Astrocyte of the spinal cord (primary cell): ENCODE measurements at regions not wholly inside any gene's neighbourhood (a gene's known extent, or its start where the extent isn't known, plus 50 kb on each side); places are given as distances from the start of the nearest gene placed in this dataset.
A peak's percentile ranks its signal among the peaks of the same experiment; 100 is the strongest.

ENCODE experiments used
- DNase-seq: peaks from one replicate; pipeline ENCODE4 v3.0.0; 2011; ENCODE audit warnings: low read depth, low spot score
- H3K4me3 ChIP-seq: 2 replicates; pipeline ENCODE4 v1.5.1; 2011; ENCODE audit warnings: low read depth, mild to moderate bottlenecking, low read length, moderate library complexity
- CTCF ChIP-seq: IDR thresholded peaks from 2 replicates; pipeline ENCODE4 v1.5.1; 2012; ENCODE audit warnings: low read depth, mild to moderate bottlenecking, low read length, inconsistent platforms
- in situ Hi-C: cut with HindIII; loops from 2 replicates; pipeline ENCODE4 v1.10.0; 2017; ENCODE audit warnings: low sequenced_read_pairs

DNA sequence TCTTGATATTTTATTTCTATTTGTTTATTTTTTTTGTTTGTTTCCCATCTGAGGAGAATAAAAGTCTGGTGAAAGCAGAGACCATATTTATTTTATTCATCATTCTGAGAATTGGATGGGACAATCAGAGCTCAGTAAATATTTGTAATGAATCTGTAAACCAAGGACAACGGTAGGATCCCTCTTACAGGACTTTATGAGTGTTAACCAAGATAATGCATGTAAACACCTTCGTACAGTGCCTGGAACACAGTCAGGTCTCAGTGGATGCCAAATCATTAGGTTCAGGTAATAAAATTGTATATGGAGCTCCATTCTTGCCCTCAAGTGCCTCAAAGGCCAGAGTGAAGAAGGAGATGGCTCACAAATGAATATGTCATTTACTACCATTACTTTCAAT lies 288.7 kb downstream of the PAX1 start:
- in situ Hi-C loops = no loop called here
- no peak for TF ChIP-seq CTCF
- no peak for DNase-seq

GRCh38 chr20:21982559-21982958 lies 277.1 kb downstream of the PAX1 start:
- TF ChIP-seq CTCF = no peak
- no peak overlapping the region for H3K4me3 ChIP-seq
- peak; percentile 4 for DNase-seq
- in situ Hi-C loops = no loop called here

More for the DNA sequence above, 288.7 kb downstream of the PAX1 start:
- no peak overlapping the region for H3K4me3 ChIP-seq

- H3K4me3 ChIP-seq = no peak overlapping the region
- in situ Hi-C loops = no loop called here
- peak; percentile 78 for DNase-seq
- TF ChIP-seq CTCF = no peak
These were observed 276.3 kb downstream of the PAX1 start for GRCh38 chr20:21981597-21982344.

DNA sequence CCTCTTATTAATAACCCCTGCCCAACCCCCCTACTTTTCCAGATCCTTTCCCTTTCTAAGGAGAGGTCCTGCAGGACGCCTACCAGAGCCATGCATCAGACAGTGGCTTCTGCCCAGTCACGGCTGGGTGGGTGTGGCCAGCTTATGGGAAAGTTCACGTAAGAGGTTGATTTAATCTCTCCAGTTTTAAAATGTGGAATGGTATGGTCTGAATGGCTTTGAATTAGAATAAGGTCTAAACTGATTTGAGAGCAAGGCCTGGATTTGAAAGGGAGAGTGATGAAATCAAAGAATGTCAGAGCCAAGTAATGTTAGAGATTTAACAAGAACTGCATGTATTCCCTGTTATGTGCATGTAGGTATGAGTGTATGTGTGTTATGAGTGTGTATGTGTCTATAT lies 275.7 kb downstream of the PAX1 start:
- no peak overlapping the region for H3K4me3 ChIP-seq
- peak; percentile 24 for DNase-seq
- in situ Hi-C loops = no loop called here
- no peak for TF ChIP-seq CTCF

DNA sequence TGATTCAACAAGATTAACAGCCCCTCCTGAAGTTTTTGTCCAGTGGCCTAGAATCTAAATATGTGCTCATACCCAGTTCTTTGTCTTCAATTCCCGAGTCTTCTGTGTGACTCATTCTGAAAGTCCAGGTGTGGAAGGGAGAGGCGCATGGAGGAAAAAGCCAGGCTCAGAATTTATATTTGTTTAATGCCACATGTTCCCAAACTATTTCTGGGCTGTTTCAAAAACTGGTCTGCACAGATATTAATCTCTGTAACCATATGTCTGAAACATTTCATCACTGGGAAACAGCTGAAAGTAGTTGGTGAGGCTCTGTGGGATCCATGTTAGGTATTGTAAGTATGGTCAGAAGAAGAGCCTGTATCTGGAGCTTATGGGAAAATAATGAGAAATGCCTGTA lies 266.0 kb downstream of the PAX1 start:
- no peak overlapping the region for H3K4me3 ChIP-seq
- no peak for TF ChIP-seq CTCF
- DNase-seq = no peak
- in situ Hi-C loops = no loop called here

DNA sequence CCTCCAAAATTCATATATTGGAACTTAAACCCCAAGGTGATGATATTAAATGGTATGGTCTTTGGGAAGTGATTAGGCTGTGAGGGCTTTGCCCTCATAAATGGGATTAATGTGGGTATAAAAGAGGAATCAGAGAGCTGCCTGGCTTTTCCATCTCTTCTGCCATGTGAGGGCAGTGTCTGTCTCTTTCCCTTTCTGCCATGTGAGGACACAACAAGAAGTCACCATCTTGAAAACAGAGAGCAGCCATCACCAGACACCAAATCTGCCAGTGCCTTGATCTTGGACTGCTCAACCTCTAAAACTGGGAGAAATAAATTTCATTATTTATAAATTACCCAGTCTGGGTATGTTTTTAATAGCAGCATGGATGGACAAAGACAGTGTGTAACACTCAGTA lies 263.0 kb downstream of the PAX1 start:
- in situ Hi-C loops = no loop called here
- no peak overlapping the region for H3K4me3 ChIP-seq
- no peak for DNase-seq
- TF ChIP-seq CTCF = no peak

GRCh38 chr20:21967481-21967880 lies 262.0 kb downstream of the PAX1 start:
- in situ Hi-C loops = no loop called here

More at GRCh38 chr20:21967481-21967880, 262.0 kb downstream of the PAX1 start:
- TF ChIP-seq CTCF = no peak
- no peak overlapping the region for H3K4me3 ChIP-seq
- DNase-seq = no peak
